GM18907 (cell line): ENCODE measurements at regions not wholly inside any gene's neighbourhood (a gene's known extent, or its start where the extent isn't known, plus 50 kb on each side); places are given as distances from the start of the nearest gene placed in this dataset.
A peak's percentile ranks its signal among the peaks of the same experiment; 100 is the strongest.

ENCODE experiments used
- ATAC-seq: cut with Tn5 transposase; IDR thresholded peaks from one replicate; pipeline ENCODE4 v1.9.1; 2021; ENCODE audit warnings: mild to moderate bottlenecking, moderate library complexity; ENCODE audit not compliant: unreplicated experiment

GRCh38 chr9:99430301-99430700, 208.2 kb downstream of the SEC61B start:
- no peak for ATAC-seq

GRCh38 chr9:99431103-99431502, 209.0 kb downstream of the SEC61B start:
- no peak for ATAC-seq

GRCh38 chr9:99432075-99432474, 210.0 kb downstream of the SEC61B start:
- no peak for ATAC-seq

- no peak for ATAC-seq
These were observed 211.0 kb downstream of the SEC61B start for GRCh38 chr9:99433095-99433494.

GRCh38 chr9:99433555-99433954, 211.5 kb downstream of the SEC61B start:
- peak; percentile 99 for ATAC-seq

DNA sequence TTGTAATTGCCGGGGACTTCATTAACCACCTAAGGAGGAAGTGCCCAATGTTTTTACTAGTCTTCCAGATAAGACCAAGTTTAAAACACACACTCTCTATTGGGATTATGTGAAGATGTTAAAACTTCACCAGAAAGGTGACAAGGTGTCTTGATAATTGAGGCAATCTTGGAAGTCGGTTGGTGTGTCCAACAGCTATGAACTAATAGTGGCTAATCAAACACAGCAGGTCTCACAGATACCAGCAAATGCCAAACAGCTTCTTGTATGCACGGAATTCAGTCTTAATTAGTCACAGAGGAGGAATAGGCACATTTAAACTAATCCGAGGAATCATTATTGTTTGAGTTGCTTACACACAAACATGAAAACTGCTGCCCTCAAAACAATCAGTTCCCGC, 214.5 kb downstream of the SEC61B start:
- no peak for ATAC-seq

GRCh38 chr9:99437145-99437544, 215.1 kb downstream of the SEC61B start:
- no peak for ATAC-seq

DNA sequence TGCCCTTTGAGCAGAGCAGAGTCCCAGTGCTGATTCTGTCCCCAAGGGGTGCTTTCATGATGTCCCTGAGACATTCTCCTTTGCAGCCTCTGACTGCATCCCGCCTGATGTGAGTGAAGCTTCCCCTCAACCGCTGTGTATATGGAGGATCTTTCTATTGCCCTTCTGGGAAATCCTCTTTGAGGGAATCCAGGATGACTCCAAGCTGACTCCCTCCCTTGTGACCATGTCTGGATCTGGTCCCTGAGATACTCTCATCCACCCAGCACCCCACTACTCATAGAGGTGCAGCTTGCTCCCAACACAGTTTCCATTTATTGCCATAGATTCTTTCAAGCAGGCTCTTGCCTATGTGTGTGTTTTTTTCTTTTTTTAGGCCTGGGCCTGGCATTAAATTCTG, 216.5 kb downstream of the SEC61B start:
- ATAC-seq: no peak

DNA sequence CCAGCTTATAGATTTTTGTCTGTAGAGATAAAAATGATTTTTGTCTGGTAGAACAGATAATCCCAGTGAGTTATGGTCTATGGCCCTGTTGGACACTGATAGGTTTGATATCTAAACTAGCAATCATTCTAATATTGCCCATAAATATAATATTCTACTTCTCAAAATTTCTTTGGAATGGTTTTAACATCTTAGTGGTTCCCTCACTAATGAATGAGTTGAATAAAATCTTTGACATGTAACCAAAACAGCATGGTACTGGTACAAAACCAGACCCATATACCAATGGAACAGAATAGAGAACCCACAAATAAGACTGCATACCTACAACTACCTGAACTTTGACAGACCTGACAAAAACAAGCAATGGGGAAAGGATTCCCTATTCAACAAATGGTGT, 219.7 kb downstream of the SEC61B start:
- ATAC-seq: no peak

- no peak for ATAC-seq
These were observed 223.3 kb downstream of the SEC61B start for GRCh38 chr9:99445371-99445891.

- no peak for ATAC-seq
These were observed 223.8 kb downstream of the SEC61B start for GRCh38 chr9:99445920-99446319.

- ATAC-seq: no peak
These were observed 225.9 kb downstream of the SEC61B start for GRCh38 chr9:99447951-99448350.

DNA sequence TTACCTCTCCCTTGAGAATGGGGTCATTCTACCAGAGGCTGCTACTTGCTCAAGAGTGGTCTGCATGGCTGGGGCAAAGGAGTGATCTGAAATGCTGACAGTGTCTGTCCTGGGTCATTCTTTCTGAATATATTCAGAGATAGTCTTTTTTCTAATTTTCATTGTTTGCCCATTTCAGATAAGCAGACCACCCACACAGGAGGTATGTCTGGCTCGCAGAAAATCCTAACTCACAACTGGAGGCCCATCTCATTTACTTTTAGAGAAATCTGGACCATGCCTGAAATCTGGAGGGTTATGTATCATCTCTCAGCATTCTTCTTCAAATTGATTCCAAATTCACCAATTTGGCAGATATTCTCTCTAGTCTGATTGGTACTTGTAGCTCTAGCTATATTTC, 227.6 kb downstream of the SEC61B start:
- ATAC-seq: no peak

DNA sequence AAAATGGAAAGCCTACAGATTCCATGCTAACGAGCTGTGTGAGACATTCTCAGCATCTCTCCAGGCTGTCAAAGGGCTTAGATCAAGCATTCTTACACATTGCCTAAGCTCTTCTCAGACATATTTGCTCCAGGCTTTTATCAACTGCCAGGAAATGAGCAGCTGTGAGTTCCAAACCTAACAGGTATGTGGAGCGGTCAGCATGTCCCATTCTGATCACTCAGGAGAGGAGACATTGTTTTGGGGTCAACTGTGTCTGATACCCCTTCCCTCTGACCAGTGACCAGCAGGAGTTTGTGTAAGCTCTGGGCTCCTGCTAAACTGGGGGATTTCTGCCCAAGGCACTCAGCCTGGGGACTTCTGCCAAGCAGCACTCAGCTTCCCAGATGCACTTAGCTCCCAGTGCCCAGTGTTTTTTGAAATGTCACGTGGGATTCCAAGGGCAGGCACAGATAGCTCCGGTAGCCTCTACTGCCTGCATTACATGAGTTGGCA, 229.1 kb downstream of the SEC61B start:
- no peak for ATAC-seq

DNA sequence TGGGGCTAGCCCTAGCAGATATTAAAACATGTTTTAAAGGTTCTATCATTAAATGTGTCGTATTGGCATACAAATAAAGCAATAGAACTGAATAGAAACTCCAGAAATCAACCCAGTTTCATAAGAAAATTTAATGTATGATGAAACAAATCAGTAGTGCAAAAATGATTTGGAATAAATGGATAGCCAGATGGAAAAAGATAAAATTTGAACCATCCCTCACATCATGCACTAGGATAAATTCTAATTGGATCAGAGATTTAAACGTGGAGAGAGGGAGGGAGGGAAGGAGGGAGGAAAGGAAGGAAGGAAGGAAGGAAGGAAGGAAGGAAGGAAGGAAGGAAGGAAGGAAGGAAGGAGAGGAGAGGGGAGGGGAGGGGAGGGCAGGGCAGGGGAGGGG, 235.3 kb downstream of the SEC61B start:
- no peak for ATAC-seq

DNA sequence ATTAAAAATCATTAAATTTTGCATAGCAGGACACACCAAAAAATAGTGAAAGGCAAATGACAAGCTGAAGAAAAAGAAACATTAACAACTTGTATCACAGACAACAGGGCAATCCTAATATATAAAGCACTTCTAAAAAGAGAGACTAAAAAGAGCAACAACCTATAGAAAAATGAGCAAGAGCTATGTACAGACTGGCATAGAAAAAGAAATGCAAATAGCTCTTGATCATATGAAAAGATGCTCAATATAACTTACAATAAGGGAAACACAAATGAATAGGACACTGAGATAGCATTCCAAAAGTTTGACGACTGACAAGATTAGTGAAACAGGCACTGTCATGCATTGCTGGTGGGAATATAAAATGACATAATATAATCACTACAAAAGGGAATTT, 235.9 kb downstream of the SEC61B start:
- ATAC-seq: no peak

- no peak for ATAC-seq
These were observed 237.8 kb downstream of the SEC61B start for GRCh38 chr9:99459919-99460318.

GRCh38 chr9:99463131-99463530, 241.0 kb downstream of the SEC61B start:
- no peak for ATAC-seq

DNA sequence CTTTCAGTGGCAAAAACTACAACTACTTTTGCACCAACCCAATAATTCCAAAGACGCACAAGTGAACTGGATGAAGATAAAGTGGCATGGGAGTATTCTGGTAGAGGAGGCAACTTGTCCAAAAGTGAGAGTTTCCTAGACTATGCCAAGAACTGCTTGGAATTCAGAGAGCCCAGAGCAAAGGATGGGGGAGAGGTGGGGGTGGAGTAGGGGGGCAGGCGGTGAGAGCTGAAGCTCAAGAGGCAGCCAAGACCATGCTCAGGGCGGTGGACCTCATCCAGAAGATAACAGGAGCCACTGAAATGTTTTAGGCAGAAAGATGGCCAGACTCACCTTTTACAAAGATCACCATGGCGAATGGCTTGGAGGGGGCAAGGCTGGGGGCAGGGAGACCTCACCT, 242.5 kb downstream of the SEC61B start:
- ATAC-seq: no peak

GRCh38 chr9:99465231-99465907, 243.3 kb downstream of the SEC61B start:
- ATAC-seq: no peak

GRCh38 chr9:99466104-99466503, 244.0 kb downstream of the SEC61B start:
- no peak for ATAC-seq

DNA sequence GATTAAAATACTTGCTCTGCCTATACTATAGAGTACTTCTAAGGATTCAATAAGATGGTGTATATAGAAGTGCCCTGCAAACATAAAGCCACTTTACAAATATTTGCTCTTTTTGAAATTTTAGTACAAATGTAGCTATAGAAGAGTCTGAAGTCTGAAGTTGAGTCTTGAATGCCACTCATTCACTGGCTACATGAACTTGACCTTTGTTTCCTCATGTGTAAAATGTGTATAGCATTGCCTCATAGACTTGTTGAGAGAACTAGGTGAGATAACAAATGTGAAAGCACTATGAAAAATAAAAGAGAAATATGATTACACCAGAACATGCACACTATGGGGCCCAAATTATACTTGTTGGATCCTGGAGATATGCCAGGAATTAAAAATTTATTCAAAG, 244.7 kb downstream of the SEC61B start:
- no peak for ATAC-seq

- ATAC-seq: no peak
These were observed 249.0 kb downstream of the SEC61B start for GRCh38 chr9:99471033-99471432.
